NCI-H1105 (cell line): ENCODE measurements at regions not wholly inside any gene's neighbourhood (a gene's known extent, or its start where the extent isn't known, plus 50 kb on each side); places are given as distances from the start of the nearest gene placed in this dataset.
A peak's percentile ranks its signal among the peaks of the same experiment; 100 is the strongest.
"Not testable (repeated sequence)": the region's sequence is repeated elsewhere in the genome, so short reads cannot be mapped to it uniquely, and the experiment has no call there.

Experiments used
- DNase-seq: peaks from one replicate; lab custom pipeline; 2025; lab: John Stamatoyannopoulos, UW

GRCh38 chr1:14137411-14138134 lies 437.6 kb downstream of the PRDM2 start:
- no peak for DNase-seq

GRCh38 chr1:14138135-14138506 lies 438.1 kb downstream of the PRDM2 start:
- DNase-seq: no peak

DNA sequence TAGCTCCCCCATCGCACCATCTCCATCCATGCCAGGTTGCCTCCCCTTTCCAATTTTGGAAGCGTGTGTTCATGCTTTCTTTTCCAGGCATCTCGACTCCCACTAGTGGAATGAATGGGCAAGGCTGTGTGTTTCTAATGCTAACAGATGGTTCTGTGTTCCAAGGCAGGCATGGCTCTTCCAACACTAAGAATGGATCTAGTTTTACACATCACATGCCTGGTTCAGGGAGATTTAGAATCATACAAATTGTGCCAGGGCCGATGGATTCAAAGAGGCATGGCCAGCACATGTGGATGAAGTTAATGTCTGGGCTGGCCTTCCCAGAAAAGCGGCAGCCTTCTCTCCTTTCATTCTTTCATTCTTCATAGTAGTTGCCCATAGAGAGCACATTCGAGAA lies 438.7 kb downstream of the PRDM2 start:
- DNase-seq: no peak

DNA sequence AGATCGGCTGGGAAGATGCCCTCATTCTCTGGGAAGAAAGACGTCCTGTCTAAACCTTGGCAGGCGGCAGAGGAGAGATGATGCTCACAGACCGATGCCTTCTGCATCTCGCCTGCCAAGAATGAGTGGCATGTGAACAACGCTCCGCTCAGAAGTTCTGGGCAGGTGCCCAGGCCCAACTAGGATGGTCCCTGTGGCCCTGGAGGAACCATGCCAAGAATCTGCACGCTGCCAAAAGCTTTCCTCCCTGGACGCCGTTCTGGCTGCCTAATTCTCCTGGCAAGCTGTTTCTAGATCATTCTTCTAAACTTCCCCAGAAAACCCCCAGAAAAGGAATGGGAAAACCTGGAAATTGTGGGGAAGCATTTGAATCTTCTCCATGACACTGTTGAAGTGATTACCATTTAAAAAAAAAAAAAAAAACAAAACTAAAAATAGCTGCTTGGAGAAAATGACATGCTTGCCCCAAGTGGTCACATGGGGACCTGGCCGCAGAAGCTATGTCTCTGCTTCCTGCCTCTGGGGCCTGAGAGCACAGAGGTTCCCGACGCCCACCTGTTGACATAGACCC lies 440.9 kb downstream of the PRDM2 start:
- peak; percentile 21 for DNase-seq

GRCh38 chr1:14141656-14142055 lies 441.7 kb downstream of the PRDM2 start:
- no peak for DNase-seq

- DNase-seq: peak; percentile 6
Observed at GRCh38 chr1:14142397-14143100, 442.6 kb downstream of the PRDM2 start.

DNA sequence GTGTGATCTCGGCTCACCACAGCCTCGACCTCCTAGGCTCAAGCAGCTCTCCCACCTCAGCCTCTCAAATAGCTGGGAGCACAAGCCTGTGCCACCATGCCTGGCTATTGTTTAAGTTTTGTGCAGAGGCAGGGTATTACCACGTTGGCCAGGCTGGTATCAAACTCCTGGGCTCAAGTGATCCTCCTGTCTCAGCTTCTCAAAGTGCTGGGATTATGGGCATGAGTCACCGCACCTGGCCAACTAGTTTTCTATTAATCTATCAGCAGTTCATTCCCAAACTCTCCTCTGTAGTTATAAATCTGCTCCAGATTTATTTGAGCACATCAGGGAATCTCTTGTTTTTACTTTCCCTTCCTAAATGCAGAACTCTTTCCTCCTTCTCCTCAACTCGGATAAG lies 443.8 kb downstream of the PRDM2 start:
- no peak for DNase-seq

- no peak for DNase-seq
Observed at GRCh38 chr1:14148526-14148925, 448.5 kb downstream of the PRDM2 start.

GRCh38 chr1:14149431-14149830 lies 449.1 kb upstream of the KAZN start:
- DNase-seq: no peak

GRCh38 chr1:14156543-14156942 lies 441.9 kb upstream of the KAZN start:
- no peak for DNase-seq

GRCh38 chr1:14160781-14161180 lies 437.7 kb upstream of the KAZN start:
- no peak for DNase-seq

- DNase-seq: no peak
Observed at GRCh38 chr1:14163246-14163645, 435.2 kb upstream of the KAZN start.

DNA sequence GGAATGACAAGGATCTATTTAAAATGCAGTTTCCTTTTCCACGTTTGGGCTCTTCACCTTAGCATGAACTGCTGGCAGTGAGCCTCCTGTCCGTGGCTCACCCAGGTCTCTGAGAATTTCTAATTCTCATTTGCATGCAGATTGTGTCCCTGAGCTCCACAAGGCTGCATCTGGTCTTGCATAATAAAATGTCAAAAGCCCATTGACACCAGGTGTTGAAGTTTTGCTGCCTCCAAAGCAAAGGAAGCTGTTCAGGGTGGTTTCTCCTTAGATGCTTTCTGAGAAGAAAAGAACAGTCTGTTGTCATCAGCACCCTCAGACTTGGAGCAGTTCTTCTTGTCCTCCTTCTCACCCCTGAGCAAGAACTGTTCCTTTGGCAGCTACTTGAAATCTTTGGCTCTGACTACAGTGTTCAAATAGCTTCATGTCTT lies 433.1 kb upstream of the KAZN start:
- no peak for DNase-seq

GRCh38 chr1:14167884-14168283 lies 430.6 kb upstream of the KAZN start:
- no peak for DNase-seq

DNA sequence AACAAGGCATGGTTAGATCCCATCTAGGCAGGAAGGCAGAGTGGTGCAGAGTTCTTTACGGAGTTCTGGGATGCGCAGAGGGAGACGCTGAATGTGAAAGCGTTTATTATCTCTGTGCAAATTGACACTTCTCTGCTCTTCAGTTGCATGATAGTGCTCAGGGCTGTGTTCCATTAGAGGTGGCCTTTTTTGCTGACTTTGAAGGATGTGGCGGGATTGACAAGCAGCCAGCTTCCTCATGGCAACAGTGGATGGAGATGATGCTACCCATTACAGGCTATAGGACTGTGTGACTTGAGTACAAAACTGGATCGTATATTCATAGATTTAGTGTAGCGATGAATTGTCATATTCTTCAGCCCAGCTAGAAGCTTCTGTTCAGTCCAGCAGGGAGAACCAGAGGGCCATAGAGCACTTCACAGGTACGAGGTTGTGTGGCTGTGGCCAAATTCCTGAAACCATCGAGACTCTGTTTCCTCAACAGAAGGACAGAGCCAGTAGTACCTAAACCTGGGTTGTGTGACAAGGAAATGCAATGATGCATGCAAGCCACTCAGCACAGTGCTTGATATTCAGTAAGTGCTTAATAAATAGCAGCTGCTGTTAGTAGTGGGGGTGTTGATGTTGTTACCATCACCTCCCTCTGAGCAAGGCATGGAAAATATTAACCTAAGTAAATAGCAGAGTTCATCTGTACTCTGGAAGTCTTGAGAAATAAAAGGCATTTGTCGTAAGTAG lies 430.0 kb upstream of the KAZN start:
- DNase-seq: no peak

GRCh38 chr1:14173598-14173997 lies 424.9 kb upstream of the KAZN start:
- no peak for DNase-seq

- not testable (repeated sequence) for DNase-seq
Observed at GRCh38 chr1:14177866-14178265, 420.6 kb upstream of the KAZN start.

DNA sequence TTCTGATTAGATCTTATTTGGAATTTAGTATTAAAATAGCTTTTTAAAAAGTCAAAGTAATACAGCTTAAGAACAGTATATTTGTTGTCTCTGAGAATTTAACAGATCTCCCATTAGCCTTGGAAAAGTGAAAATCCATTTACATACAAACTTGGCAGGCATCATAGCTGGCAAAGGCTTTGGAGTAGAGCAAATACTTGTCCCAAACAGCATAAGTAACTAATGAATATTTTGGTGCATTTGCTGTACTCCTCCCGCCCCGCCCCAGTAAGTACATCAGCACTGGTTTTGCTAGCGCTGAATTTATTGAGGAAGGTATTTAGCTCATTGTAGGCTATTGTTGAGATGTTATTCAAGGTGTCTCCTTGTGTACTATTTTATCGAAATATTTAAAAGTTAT lies 417.7 kb upstream of the KAZN start:
- DNase-seq: no peak

DNA sequence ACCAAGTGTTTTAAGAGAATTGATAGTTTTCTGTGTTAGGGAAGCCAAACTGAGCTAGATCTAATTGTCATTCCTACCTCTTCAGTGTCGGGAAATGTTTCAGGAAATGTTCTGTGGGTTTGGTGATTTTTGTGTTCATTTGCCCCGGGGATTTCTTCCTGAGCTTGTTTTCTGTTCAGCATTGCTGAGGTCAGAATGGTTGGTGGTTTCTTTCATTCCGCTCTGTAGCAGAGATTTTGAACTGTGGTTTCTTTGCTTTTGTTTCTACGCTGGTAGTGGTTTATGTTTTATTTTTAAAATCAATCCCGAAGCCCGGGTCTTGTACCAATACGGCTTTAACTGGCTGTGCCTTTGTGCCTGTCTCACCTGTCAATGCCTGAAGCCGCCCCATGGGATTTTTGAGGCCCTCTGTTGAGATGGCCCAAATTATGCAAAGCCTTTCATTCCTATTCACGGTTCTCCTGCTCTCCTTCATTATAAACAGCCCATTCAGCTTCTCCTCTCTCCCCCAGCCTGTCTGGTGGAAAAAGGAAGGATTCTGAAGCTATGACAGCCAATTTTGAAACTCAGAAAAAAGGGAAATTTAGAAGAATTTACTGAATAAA lies 417.2 kb upstream of the KAZN start:
- no peak for DNase-seq

GRCh38 chr1:14182856-14183255 lies 415.6 kb upstream of the KAZN start:
- no peak for DNase-seq

- no peak for DNase-seq
Observed at GRCh38 chr1:14183329-14183728, 415.2 kb upstream of the KAZN start.

GRCh38 chr1:14184454-14184853 lies 414.0 kb upstream of the KAZN start:
- no peak for DNase-seq
